Heart left ventricle (tissue), 16 donors: ENCODE measurements at regions not wholly inside any gene's neighbourhood (a gene's known extent, or its start where the extent isn't known, plus 50 kb on each side); places are given as distances from the start of the nearest gene placed in this dataset.

Experiments used
- ATAC-seq, 4 donors: fragments of 200-7000 bp; cut with Tn5 transposase; one replicate each; pipeline ENCODE4 v1.9.1; 2020 to 2022; ENCODE audit warnings: moderate library complexity in 4 of 4, mild to moderate bottlenecking in 3 of 4, moderate number of reproducible peaks in 1 of 4
- DNase-seq, 5 donors: peaks; one replicate each; pipeline ENCODE4 v3.0.0-alpha.2; 2020
- H3K27ac ChIP-seq, 12 donors: fragments of 200-600 bp; sonication (generic) in 4 of 12; one replicate each; pipeline versions ENCODE4 v1.5.0 to v1.8.0; 2016 to 2022; ENCODE audit warnings: mild to moderate bottlenecking in 2 of 12
- H3K27me3 ChIP-seq, 9 donors: fragments of 200-600 bp; sonication (generic) in 2 of 9; one replicate each; pipeline versions ENCODE4 v1.5.1 to v1.8.0; 2016 to 2022; ENCODE audit warnings: mild to moderate bottlenecking in 3 of 9
- H3K36me3 ChIP-seq, 9 donors: fragments of 200-600 bp; sonication (generic) in 2 of 9; one replicate each; pipeline versions ENCODE4 v1.5.0 to v1.8.0; 2018 to 2022; ENCODE audit warnings: mild to moderate bottlenecking in 2 of 9
- H3K4me1 ChIP-seq, 12 donors: fragments of 200-600 bp; sonication (generic) in 4 of 12; one replicate each; pipeline versions ENCODE4 v1.5.0 to v1.8.0; 2016 to 2022; ENCODE audit warnings: mild to moderate bottlenecking in 3 of 12
- H3K4me3 ChIP-seq, 12 donors: fragments of 200-600 bp; sonication (generic) in 4 of 12; one replicate each; pipeline versions ENCODE4 v1.5.0 to v1.8.0; 2017 to 2022; ENCODE audit warnings: mild to moderate bottlenecking in 9 of 12, moderate library complexity in 4 of 12
- H3K9me3 ChIP-seq, 12 donors: fragments of 200-600 bp; sonication (generic) in 4 of 12; one replicate each; pipeline versions ENCODE4 v1.5.0 to v1.8.0; 2016 to 2022; ENCODE audit warnings: mild to moderate bottlenecking in 1 of 12
- CTCF ChIP-seq, 12 donors: fragments of 200-600 bp; sonication (generic) in 4 of 12; IDR thresholded peaks; one replicate each; pipeline versions ENCODE4 v1.5.0 to v1.8.0; 2018 to 2022; ENCODE audit warnings: antibody characterized with exemption in 12 of 12, mild to moderate bottlenecking in 5 of 12
- POLR2A ChIP-seq, 2 donors: fragments of 450-650 bp; IDR thresholded peaks; one replicate each; pipeline ENCODE4 v1.6.1; 2017; ENCODE audit warnings: antibody characterized with exemption in 2 of 2, mild to moderate bottlenecking in 2 of 2, moderate library complexity in 2 of 2
- WGBS, 4 donors: extraction: QIAGEN DNeasy Blood & Tissue Kit in 2 of 4; methylation state at CpG; one replicate each; pipeline versions ENCODE4 v1.1.5 to v1.1.7; 2013 to 2018; 5-methylcytosine and 5-hydroxymethylcytosine counted together
- intact Hi-C, 10 donors: fragments of 100-400 bp; cut with DNase I; formaldehyde crosslinking; loops; one replicate each; pipeline versions ENCODE4 v1.11.1 to v1.14.2; 2022
- donor health status: ischemic (EF 13 %, LVEDD 7.1; RV severe dilation, severe dysfunction).
- donor health status: healthy with polysubstance abuse.
- donor health status: DM: no; HTN: yes; CAD: no.
- donor health status: DM: no; HTN: no; CAD: no.
- donor health status: ischemic (EF 25% LVEDD 6.9; RV normal size, moderate dysfunction).
- donor health status: ischemic (EF 25% LVEDD 5.7; RV mildly dilated, moderate dysfunction).
- donor health status: healthy.
- donor health status: DM: yes; HTN: yes; CAD: no.
- donor health status: ischemic (EF 35%, LVEDD 5.7; RV mildly dilated, moderate dysfunction).
- donor health status: nonischemic (EF 11% LVEDD 7.7; RV severe dilation, severe dysfunction).
- donor health status: DM: yes; HTN: yes; CAD: no.
- donor health status: PGD.
- donor health status: ischemic (EF 29% LVEDD 5.4; RV normal size, mild dysfunction).
- donor health status: nonischemic (EF 23%, LVEDD 6.1; RV moderate dilation, normal function).

GRCh38 chr2:6052649-6053048, 360.5 kb downstream of the SOX11 start:
- no peak overlapping the region for H3K4me3 ChIP-seq
- H3K27ac ChIP-seq, result no peak overlapping the region
- ATAC-seq (no peak), DNase-seq (no peak)
- H3K9me3 ChIP-seq, result peaks cover 0 to 18% (median 0%) of the 10 kb centered on the region in 12 donors
- no peaks in the 10 kb centered on the region for H3K4me1 ChIP-seq
- intact Hi-C loops, result no loop called here
- H3K27me3 ChIP-seq, result no peaks in the 10 kb centered on the region
- TF ChIP-seq POLR2A (IDR thresholded peaks at IDR 0.05), result no peak
- TF ChIP-seq CTCF (IDR thresholded peaks at IDR 0.05), result no peak
- H3K36me3 ChIP-seq, result no peaks in the 10 kb centered on the region
- 77 to 84% (median 83%) methylated on average over 8 of the region's 8 CpGs for WGBS, 4 donors

- WGBS, 4 donors, result 69 to 74% (median 72%) methylated on average over 5 of the region's 5 CpGs
- no peak overlapping the region for H3K4me3 ChIP-seq
- no peak overlapping the region for H3K27ac ChIP-seq
- no peaks in the 10 kb centered on the region for H3K4me1 ChIP-seq
- TF ChIP-seq POLR2A (IDR thresholded peaks at IDR 0.05), result no peak
- no peak for TF ChIP-seq CTCF (IDR thresholded peaks at IDR 0.05)
- no peaks in the 10 kb centered on the region for H3K36me3 ChIP-seq
- no peaks in the 10 kb centered on the region for H3K27me3 ChIP-seq
- DNase-seq, result no peak
- no peak for ATAC-seq
- H3K9me3 ChIP-seq, result peaks cover 0 to 13% (median 0%) of the 10 kb centered on the region in 12 donors
- intact Hi-C loops, result no loop called here
These were observed 361.6 kb downstream of the SOX11 start for GRCh38 chr2:6053743-6054142.

- Histone ChIP-seq H3K9me3 (peaks cover 0 to 9% (median 0%) of the 10 kb centered on the region in 12 donors), H3K4me3 (no peak overlapping the region), H3K27ac (no peak overlapping the region), H3K36me3 (no peaks in the 10 kb centered on the region), H3K27me3 (no peaks in the 10 kb centered on the region), H3K4me1 (no peaks in the 10 kb centered on the region)
- intact Hi-C loops, result no loop called here
- 40 to 61% (median 50%) methylated on average over 7 of the region's 7 CpGs for WGBS, 4 donors
- DNase-seq (no peak), ATAC-seq (no peak)
- no peak for TF ChIP-seq CTCF (IDR thresholded peaks at IDR 0.05)
- TF ChIP-seq POLR2A (IDR thresholded peaks at IDR 0.05), result no peak
These were observed 362.0 kb downstream of the SOX11 start for GRCh38 chr2:6054161-6054671.

- intact Hi-C loops, result no loop called here
- 89 to 93% (median 91%) methylated on average over 5 of the region's 5 CpGs for whole genome bisulfite sequencing, 4 donors
- Histone ChIP-seq H3K9me3 (no peaks in the 10 kb centered on the region), H3K27ac (no peak overlapping the region), H3K27me3 (peaks cover 0 to 4% (median 0%) of the 10 kb centered on the region in 9 donors), H3K4me1 (no peaks in the 10 kb centered on the region), H3K36me3 (no peaks in the 10 kb centered on the region), H3K4me3 (no peak overlapping the region)
- DNase-seq (no peak), ATAC-seq (no peak)
- TF ChIP-seq POLR2A (IDR thresholded peaks at IDR 0.05), result no peak
- no peak for TF ChIP-seq CTCF (IDR thresholded peaks at IDR 0.05)
These were observed 368.9 kb downstream of the SOX11 start for GRCh38 chr2:6060992-6061663.
